Kidney (tissue), 13 donors: ENCODE measurements at regions not wholly inside any gene's neighbourhood (a gene's known extent, or its start where the extent isn't known, plus 50 kb on each side); places are given as distances from the start of the nearest gene placed in this dataset.

Experiments
- DNase-seq, 5 donors: peaks; one replicate each; pipeline ENCODE4 v3.0.0-alpha.2; 2013 to 2020
- FAIRE-seq: peaks from 2 replicates; lab custom pipeline; 2012; peaks lifted over from hg19 to GRCh38; lab: Jason Lieb, UNC
- H3K27ac ChIP-seq, 2 donors: one replicate each; pipeline ENCODE4 v1.7.0; 2013; ENCODE audit warnings: low read depth in 2 of 2, low read length in 2 of 2, inconsistent platforms in 1 of 2
- H3K27me3 ChIP-seq: one replicate; pipeline ENCODE4 v1.7.1; 2013; ENCODE audit warnings: low read length, inconsistent platforms; ENCODE audit not compliant: control insufficient read depth, insufficient read depth
- H3K36me3 ChIP-seq, 3 donors: one replicate each; pipeline versions ENCODE4 v1.7.0 to v1.7.1; 2013; ENCODE audit warnings: low read length in 3 of 3, control low read depth in 1 of 3, inconsistent platforms in 1 of 3; ENCODE audit not compliant: insufficient read depth in 3 of 3, control insufficient read depth in 2 of 3
- H3K4me1 ChIP-seq, 3 donors: one replicate each; pipeline versions ENCODE4 v1.7.0 to v1.7.1; 2013; ENCODE audit warnings: low read length in 3 of 3, inconsistent platforms in 1 of 3, low read depth in 1 of 3; ENCODE audit not compliant: control insufficient read depth in 2 of 3, insufficient read depth in 2 of 3
- H3K4me3 ChIP-seq, 3 donors: one replicate each; pipeline versions ENCODE4 v1.7.0 to v1.8.1; 2013; ENCODE audit warnings: low read length in 3 of 3, control low read depth in 1 of 3, inconsistent platforms in 1 of 3
- H3K9ac ChIP-seq, 3 donors: one replicate each; pipeline versions ENCODE4 v1.7.0 to v1.7.1; 2013; ENCODE audit warnings: low read length in 3 of 3, control low read depth in 1 of 3, inconsistent platforms in 1 of 3
- H3K9me3 ChIP-seq, 3 donors: one replicate each; pipeline versions ENCODE4 v1.7.0 to v1.7.1; 2013; ENCODE audit warnings: low read length in 3 of 3, control low read depth in 1 of 3, inconsistent platforms in 1 of 3; ENCODE audit not compliant: control insufficient read depth in 2 of 3, insufficient read depth in 1 of 3
- CTCF ChIP-seq: IDR thresholded peaks from 3 replicates; pipeline ENCODE4 v1.5.1; 2012; ENCODE audit warnings: mild to moderate bottlenecking, moderate library complexity, borderline replicate concordance; ENCODE audit not compliant: insufficient read depth; ENCODE audit errors: extremely low read depth
- intact Hi-C: fragments of 100-400 bp; cut with DNase I; formaldehyde crosslinking; loops from one replicate; pipeline ENCODE4 v1.11.1; 2022
- donor health status: control.
- donor health status: control.
- donor health status: control.
- donor health status: control.
- donor health status: control.
- donor health status: DM: yes; HTN: yes; CAD: no.
- donor health status: Normal renal cell carcinoma (clear cell type).

- FAIRE-seq = no peak
- no peak overlapping the region for H3K27ac ChIP-seq
- H3K4me1 ChIP-seq = peaks cover 0 to 5% (median 3%) of the 10 kb centered on the region in 3 donors
- TF ChIP-seq CTCF = no peak
- H3K36me3 ChIP-seq = peaks cover 0 to 5% (median 0%) of the 10 kb centered on the region in 3 donors
- no peaks in the 10 kb centered on the region for H3K27me3 ChIP-seq
- H3K4me3 ChIP-seq = no peak overlapping the region
- DNase-seq = no peak
- intact Hi-C loops = no loop called here
- peaks cover 0 to 7% (median 0%) of the 10 kb centered on the region in 3 donors for H3K9me3 ChIP-seq
- no peak overlapping the region for H3K9ac ChIP-seq
Measured at GRCh38 chr2:237214963-237215362, 129.3 kb downstream of the COPS8 start.

GRCh38 chr2:237217995-237218616, 132.4 kb downstream of the COPS8 start:
- FAIRE-seq = no peak
- Histone ChIP-seq H3K4me1 (peaks cover 0 to 1% (median under 1%) of the 10 kb centered on the region in 3 donors), H3K27ac (no peak overlapping the region), H3K4me3 (no peak overlapping the region), H3K9ac (no peak overlapping the region), H3K36me3 (no peaks in the 10 kb centered on the region), H3K27me3 (no peaks in the 10 kb centered on the region), H3K9me3 (peaks cover 0 to under 1% (median 0%) of the 10 kb centered on the region in 3 donors)
- intact Hi-C loops = no loop called here
- TF ChIP-seq CTCF = no peak
- DNase-seq = no peak

GRCh38 chr2:237218756-237219155, 133.1 kb downstream of the COPS8 start:
- no peak for FAIRE-seq
- Histone ChIP-seq H3K4me3 (no peak overlapping the region), H3K9ac (no peak overlapping the region), H3K27me3 (no peaks in the 10 kb centered on the region), H3K36me3 (no peaks in the 10 kb centered on the region), H3K27ac (no peak overlapping the region), H3K4me1 (peaks cover 0 to 2% (median 0%) of the 10 kb centered on the region in 3 donors), H3K9me3 (no peaks in the 10 kb centered on the region)
- no peak for TF ChIP-seq CTCF
- no peak for DNase-seq
- intact Hi-C loops = no loop called here

- Histone ChIP-seq H3K27ac (no peak overlapping the region), H3K27me3 (no peaks in the 10 kb centered on the region), H3K4me1 (peaks cover 0 to 2% (median 0%) of the 10 kb centered on the region in 3 donors), H3K36me3 (no peaks in the 10 kb centered on the region), H3K4me3 (no peak overlapping the region), H3K9ac (no peak overlapping the region), H3K9me3 (no peaks in the 10 kb centered on the region)
- no peak for FAIRE-seq
- intact Hi-C loops = no loop called here
- no peak for TF ChIP-seq CTCF
- DNase-seq = no peak
Measured at GRCh38 chr2:237219826-237220225, 134.1 kb downstream of the COPS8 start.
